Body of pancreas (tissue), 4 donors: ENCODE measurements at regions not wholly inside any gene's neighbourhood (a gene's known extent, or its start where the extent isn't known, plus 50 kb on each side); places are given as distances from the start of the nearest gene placed in this dataset.

Experiments
- CTCF ChIP-seq, 7 experiments: fragments of 450-650 bp in 4 of 7; fragments of 200-600 bp in 3 of 7; sonication (generic) in 3 of 7; IDR thresholded peaks; one replicate each; pipeline ENCODE4 v1.5.1; 2016 to 2019; ENCODE audit warnings: antibody characterized with exemption in 7 of 7
- POLR2A ChIP-seq, 3 donors: fragments of 450-650 bp; IDR thresholded peaks; one replicate each; pipeline ENCODE4 v1.6.1; 2016; ENCODE audit warnings: antibody characterized with exemption in 3 of 3, mild to moderate bottlenecking in 2 of 3

GRCh38 chr5:124262470-124262869 lies 484.0 kb downstream of the ZNF608 start:
- TF ChIP-seq POLR2A (IDR thresholded peaks at IDR 0.05) (no peak), CTCF (IDR thresholded peaks at IDR 0.05) (no peak)
